Panc1 (cell line): ENCODE measurements at regions not wholly inside any gene's neighbourhood (a gene's known extent, or its start where the extent isn't known, plus 50 kb on each side); places are given as distances from the start of the nearest gene placed in this dataset.
"Not testable (repeated sequence)": the region's sequence is repeated elsewhere in the genome, so short reads cannot be mapped to it uniquely, and the experiment has no call there.

Experiments used
- CTCF ChIP-seq: fragments of 450-650 bp; IDR thresholded peaks from 2 replicates; pipeline ENCODE4 v1.5.1; 2017; ENCODE audit warnings: mild to moderate bottlenecking
- SIN3A ChIP-seq: IDR thresholded peaks from 2 replicates; pipeline ENCODE4 v1.6.1; 2012; ENCODE audit warnings: low read depth, mild to moderate bottlenecking, low read length, moderate library complexity, borderline replicate concordance; ENCODE audit not compliant: insufficient read depth
- TCF7L2 ChIP-seq: IDR thresholded peaks from 2 replicates; pipeline ENCODE4 v1.6.1; 2011; ENCODE audit warnings: mild to moderate bottlenecking, low read depth, low read length, inconsistent platforms

- not testable (repeated sequence) for TF ChIP-seq TCF7L2, SIN3A, CTCF
Observed at GRCh38 chr2:91517846-91518245, 2826.4 kb downstream of the RPIA start.
